ENCODE measurements at regions not wholly inside any gene's neighbourhood (a gene's known extent, or its start where the extent isn't known, plus 50 kb on each side); places are given as distances from the start of the nearest gene placed in this dataset.
"Not testable (repeated sequence)": the region's sequence is repeated elsewhere in the genome, so short reads cannot be mapped to it uniquely, and the experiment has no call there.

GRCh38 chr5:118301696-118302095, 686.7 kb downstream of the DTWD2 start:
- H3K4me3 ChIP-seq (ENCODE audit: low read depth, low read length): no peak overlapping the region
- no peak for TF ChIP-seq CTCF (IDR thresholded peaks at IDR 0.05; ENCODE audit: low read depth, low read length)

GRCh38 chr5:118295045-118295444, 693.3 kb downstream of the DTWD2 start:
- H3K4me3 ChIP-seq (ENCODE audit: low read depth, low read length): no peak overlapping the region
- TF ChIP-seq CTCF (IDR thresholded peaks at IDR 0.05; ENCODE audit: low read depth, low read length): no peak

- TF ChIP-seq CTCF (IDR thresholded peaks at IDR 0.05; ENCODE audit: low read depth, low read length): no peak
Measured at GRCh38 chr5:118293378-118293777, 695.0 kb downstream of the DTWD2 start.

GRCh38 chr5:118290204-118290603, 698.1 kb downstream of the DTWD2 start:
- H3K4me3 ChIP-seq (ENCODE audit: low read depth, low read length): no peak overlapping the region
- no peak for TF ChIP-seq CTCF (IDR thresholded peaks at IDR 0.05; ENCODE audit: low read depth, low read length)

More at GRCh38 chr5:118293378-118293777, 695.0 kb downstream of the DTWD2 start:
- H3K4me3 ChIP-seq (ENCODE audit: low read depth, low read length): no peak overlapping the region

GRCh38 chr5:118284230-118284629, 704.1 kb downstream of the DTWD2 start:
- not testable (repeated sequence) for H3K4me3 ChIP-seq (ENCODE audit: low read depth, low read length)

GRCh38 chr5:118282480-118283038, 705.8 kb downstream of the DTWD2 start:
- not testable (repeated sequence) for H3K4me3 ChIP-seq (ENCODE audit: low read depth, low read length)

GRCh38 chr5:118279540-118280294, 708.6 kb downstream of the DTWD2 start:
- no peak for TF ChIP-seq CTCF (IDR thresholded peaks at IDR 0.05; ENCODE audit: low read depth, low read length)
- H3K4me3 ChIP-seq (ENCODE audit: low read depth, low read length): no peak overlapping the region

- TF ChIP-seq CTCF (IDR thresholded peaks at IDR 0.05; ENCODE audit: low read depth, low read length): no peak
Measured at GRCh38 chr5:118270526-118270925, 717.8 kb downstream of the DTWD2 start.

More at GRCh38 chr5:118270526-118270925, 717.8 kb downstream of the DTWD2 start:
- no peak overlapping the region for H3K4me3 ChIP-seq (ENCODE audit: low read depth, low read length)

Data from WI38 (cell line).